ENCODE measurements at regions not wholly inside any gene's neighbourhood (a gene's known extent, or its start where the extent isn't known, plus 50 kb on each side); places are given as distances from the start of the nearest gene placed in this dataset.

DNA sequence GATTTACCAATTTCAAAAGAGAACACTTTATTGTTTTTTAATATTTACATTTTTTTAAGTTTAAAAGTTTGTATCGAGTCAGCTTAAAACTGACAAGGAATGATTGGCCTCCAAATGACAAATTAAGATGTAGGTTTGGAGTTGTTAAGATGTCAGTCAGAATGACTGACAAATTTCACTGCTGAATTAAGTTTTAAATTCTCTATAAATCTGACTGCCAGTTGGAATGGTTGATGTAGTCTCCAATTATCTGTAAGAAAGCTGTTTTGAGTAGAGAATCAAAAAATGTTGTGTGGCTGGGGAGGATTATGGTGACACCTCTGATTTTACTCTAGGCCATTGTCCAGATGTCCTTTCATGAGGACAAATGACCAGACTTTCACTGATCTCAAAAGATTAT lies 165.3 kb upstream of the CDH20 start:
- no peak for DNase-seq (ENCODE audit: low spot score)

GRCh38 chr18:61169386-61169785 lies 163.8 kb upstream of the CDH20 start:
- DNase-seq (ENCODE audit: low spot score) = no peak

DNA sequence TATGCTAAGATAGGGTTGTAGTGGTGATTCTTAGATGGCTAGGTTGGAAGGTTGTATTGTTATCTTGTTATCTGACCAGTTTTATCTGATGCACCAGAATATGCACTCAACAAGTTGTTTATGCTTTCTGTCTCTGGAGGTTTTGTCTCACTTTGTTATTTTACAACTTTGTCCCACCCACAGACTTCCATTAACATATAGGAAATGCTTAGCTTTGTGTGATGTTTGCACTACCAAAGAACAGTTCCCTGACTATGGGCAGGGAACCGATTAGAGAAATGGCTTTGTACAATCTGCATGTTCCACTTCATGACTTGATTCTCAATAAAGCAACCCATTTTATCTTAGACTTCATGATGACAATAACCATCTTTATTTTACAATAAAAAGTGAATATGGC lies 160.6 kb upstream of the CDH20 start:
- DNase-seq (ENCODE audit: low spot score) = no peak

GRCh38 chr18:61173554-61173953 lies 159.7 kb upstream of the CDH20 start:
- no peak for DNase-seq (ENCODE audit: low spot score)

DNA sequence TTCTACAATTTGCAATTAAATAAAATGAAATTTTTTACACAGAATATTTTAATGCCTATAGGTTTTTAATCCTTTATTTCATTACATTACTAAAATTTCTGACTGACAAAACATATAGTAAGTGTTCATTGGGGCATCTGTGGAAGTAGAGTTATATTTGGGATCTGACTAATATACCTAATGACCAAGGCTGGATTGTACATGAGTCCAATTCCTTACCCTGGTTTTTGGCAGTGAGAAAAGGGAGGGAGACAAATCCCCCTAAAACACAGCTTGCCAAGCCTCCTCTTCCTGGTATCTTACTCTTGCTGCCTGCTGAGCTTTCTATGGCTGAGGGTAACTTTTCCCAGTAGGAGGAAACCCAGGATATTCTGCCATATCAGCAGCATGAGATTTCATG lies 149.4 kb upstream of the CDH20 start:
- no peak for DNase-seq (ENCODE audit: low spot score)

DNA sequence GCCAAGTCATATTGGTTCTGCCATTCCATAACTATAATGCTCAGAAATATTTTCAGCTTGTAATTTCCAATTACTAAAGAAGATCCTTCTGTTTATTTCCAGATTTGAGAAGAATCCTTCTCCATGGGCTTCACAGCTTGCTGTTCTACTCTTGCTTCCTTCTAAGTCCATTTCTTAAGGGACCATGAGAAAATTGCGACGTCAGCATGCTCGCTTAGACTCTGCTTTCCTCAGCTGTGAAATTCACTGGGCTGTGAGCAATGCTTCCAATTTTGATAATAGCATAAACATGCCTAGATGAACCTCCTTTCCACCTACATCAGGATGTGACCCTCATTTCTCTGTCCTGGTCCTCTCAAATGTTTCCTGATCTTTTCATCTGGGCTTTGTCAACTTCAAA lies 145.3 kb upstream of the CDH20 start:
- no peak for DNase-seq (ENCODE audit: low spot score)

- no peak for DNase-seq (ENCODE audit: low spot score)
These were observed 143.9 kb upstream of the CDH20 start for GRCh38 chr18:61189376-61189775.

DNA sequence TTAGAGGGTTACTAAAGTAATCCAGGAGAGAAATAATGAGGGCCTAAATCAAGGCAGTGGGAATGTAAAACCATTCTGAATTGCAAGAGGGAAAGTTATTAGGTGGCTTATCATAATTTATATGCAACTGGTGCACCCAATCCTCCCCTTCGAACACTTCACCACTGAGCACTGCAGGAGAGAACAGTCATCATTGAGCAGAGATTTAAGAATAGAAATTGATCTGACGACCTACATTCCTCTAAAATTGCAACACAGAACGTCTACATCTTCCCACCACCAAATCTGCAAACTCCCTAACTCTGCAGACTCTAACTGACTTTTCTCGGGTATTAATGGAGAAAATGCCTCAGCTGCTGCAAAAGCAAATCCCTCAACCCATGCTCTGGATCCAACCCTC lies 138.5 kb upstream of the CDH20 start:
- DNase-seq (ENCODE audit: low spot score) = no peak

DNA sequence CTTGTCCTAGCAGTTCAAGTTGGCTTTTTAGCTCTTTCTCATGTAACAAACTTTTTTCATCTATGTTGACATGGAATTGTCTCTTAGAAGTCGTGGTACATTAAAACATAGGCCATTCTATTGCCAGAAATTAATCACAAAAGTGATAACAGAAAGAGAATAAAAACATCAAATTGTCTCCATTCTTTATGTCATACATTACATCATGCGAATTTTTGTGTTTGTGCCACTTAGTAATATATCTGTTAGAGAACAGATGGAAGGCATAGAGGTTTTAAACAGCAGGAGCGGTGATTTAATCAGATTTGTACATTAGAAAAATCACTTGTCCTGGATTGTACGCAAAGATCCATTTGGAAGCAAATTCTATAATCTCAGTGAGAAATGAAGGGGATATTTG lies 136.5 kb upstream of the CDH20 start:
- no peak for DNase-seq (ENCODE audit: low spot score)

DNA sequence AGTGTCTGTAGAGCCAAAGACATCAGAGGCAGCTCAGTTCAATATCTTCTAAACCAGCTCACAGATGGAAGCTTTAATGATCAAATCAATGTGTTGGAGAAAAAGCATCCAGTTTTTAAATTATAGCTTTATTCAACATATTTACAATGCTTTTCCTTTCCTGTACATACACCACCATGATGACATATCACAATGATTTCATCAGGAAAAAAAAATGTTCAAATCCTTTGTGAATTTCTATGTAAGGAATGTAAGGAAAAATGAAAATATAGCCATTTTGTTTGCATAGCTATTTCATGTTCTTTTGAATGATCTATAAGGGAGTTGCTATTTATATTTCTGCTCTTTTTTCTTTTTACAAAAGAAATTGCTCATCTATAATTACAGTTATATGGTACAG lies 134.7 kb upstream of the CDH20 start:
- no peak for DNase-seq (ENCODE audit: low spot score)

DNA sequence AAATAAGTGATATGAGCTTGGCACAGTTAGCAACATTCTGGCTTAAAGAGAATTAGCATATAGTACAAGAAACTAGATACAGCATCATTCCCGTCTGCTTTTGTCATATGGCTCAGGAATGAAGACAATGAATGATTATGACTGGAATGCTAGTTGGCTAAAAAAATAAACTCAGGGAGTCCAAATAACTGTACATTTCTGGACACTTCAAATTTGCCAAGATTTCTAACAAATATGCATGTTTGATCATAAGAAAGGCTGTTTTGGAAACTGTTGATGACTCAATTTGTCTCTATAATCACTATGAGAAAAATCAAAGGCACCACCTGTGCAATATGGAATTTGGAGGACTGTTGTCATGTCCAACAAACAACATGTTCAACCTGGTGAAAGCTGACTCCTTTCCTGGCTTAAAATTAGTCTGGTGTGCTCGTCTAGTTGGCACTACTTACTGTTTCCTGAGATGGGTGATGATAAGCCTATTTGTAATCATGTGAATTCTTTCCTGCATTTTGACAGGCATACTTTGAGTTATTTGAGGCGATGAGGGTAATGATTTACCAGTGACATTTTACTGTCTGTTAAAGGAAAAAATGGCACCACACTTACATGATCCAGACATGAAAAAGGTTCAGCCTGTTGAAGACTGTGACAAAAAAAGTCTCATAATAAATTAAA lies 133.9 kb upstream of the CDH20 start:
- DNase-seq (ENCODE audit: low spot score) = no peak

- no peak for DNase-seq (ENCODE audit: low spot score)
These were observed 131.7 kb upstream of the CDH20 start for GRCh38 chr18:61201511-61201910.

- DNase-seq (ENCODE audit: low spot score) = no peak
These were observed 130.1 kb upstream of the CDH20 start for GRCh38 chr18:61203151-61203550.

DNA sequence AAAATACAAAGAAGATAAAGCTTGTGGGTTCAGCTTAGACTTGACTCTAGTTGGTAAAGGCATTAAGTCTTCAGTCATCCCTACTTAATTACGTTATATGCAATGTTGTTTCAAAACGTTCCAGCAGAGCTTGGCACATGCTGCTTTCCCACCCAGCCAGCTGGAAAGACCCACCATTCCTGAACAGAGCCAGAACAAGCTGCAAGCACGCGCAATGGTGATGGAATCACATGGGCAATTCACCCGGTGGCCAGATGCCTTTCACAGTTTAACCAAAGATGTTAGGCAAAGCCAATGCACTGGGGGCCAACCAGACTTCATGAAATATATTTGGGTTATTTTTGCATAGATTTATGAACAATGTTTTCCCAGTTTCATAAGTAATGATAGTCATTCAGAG lies 123.4 kb upstream of the CDH20 start:
- no peak for DNase-seq (ENCODE audit: low spot score)

- no peak for DNase-seq (ENCODE audit: low spot score)
These were observed 117.2 kb upstream of the CDH20 start for GRCh38 chr18:61216051-61216450.

GRCh38 chr18:61222206-61222605 lies 111.0 kb upstream of the CDH20 start:
- DNase-seq (ENCODE audit: low spot score) = no peak

DNA sequence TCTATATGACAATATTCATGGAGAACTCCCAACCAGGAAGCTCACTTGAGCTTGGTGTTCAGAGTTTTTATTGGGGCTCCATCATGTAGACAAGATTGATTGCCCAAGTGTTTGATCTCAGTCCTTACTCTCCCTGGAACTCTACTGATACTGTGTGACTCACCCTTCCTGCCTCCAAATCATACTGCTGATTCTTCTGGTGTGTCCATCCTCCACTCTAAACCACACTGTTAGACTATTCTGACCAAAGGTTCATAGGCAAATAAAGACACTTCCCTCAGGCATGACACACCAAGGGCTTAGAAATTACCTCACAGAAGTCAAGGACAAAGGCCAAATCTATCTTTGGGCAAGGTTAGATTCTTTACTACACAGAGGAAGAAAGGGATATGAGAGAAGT lies 107.9 kb upstream of the CDH20 start:
- DNase-seq (ENCODE audit: low spot score) = no peak

DNA sequence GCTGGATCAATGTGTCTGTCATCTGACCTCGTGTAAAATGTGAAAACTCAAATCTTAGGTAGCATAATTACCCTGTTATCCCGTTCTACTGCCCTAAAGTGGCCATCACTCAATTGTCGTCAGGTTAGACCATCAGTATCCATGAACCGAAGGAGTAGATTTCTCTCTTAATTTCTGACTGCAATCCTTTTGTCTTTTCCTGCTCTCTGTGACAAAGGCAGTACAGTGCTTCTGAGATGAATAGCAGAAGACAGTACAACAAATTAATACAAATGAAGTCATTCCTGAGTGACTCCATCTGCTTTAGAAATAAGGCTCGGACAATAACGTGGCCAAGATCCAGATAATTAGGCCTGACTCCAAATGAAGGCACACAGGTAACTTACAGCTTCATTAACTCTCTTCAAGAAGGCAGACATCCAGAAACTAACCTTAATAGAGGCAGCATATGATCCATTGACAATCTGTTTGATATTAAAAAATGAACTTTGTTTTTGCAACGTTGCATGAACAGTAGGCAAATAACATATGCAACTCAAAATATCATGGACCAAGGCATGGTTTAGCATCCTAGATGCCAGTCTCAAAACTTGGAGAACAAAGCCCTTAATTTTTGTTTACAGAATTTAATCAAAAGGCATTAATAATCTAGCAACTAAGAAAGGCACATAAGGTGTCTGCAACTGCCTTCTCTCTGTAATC lies 96.7 kb upstream of the CDH20 start:
- no peak for DNase-seq (ENCODE audit: low spot score)

DNA sequence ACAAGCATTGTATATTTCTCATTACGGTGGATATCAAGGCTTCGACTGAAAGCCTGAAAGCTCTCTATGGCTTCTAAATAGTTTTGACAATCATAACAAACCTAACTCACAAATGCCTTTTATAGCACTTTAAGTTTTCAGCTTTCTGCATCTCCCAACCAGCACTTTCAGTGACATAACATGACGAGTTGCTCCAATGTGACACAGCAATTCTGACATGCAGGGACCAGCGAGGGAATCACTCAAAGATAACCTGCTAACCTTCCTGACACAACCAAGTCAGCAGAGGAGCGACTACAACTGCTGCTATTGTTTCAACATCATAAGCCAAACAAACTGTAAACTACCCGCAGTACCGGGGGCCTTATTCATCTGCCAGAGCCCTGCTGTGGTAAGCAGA lies 95.7 kb upstream of the CDH20 start:
- no peak for DNase-seq (ENCODE audit: low spot score)

GRCh38 chr18:61239051-61239450 lies 94.2 kb upstream of the CDH20 start:
- DNase-seq (ENCODE audit: low spot score) = no peak

DNA sequence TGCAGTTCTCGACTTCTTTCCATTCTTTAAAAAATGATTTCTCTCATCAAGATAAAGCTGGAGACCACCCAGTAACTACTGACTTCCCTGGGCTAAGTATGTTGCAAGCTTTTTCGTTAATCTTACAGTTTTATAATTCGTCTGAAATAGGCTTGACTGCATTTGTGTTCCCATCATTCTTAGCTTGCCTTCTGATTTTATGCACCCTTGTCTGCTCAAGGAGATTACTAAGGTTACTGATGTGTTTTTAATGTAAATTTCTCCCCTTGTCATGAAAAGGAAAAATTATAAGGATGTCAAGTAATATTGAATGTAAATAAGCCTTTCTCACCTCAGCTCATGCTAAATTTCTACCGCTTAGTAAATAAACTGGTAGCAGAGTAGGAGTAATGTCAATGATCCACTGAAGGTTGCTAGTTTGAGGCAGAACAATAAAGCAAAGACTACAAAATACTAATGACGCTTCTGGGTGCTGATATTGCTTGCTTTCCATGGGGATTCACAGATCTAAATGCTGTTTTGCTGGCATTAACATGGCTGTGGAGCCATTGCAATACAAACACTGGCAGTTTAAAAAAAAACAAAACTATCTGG lies 91.9 kb upstream of the CDH20 start:
- DNase-seq (ENCODE audit: low spot score) = no peak

- DNase-seq (ENCODE audit: low spot score) = no peak
These were observed 88.6 kb upstream of the CDH20 start for GRCh38 chr18:61244632-61245031.

GRCh38 chr18:61245276-61245675 lies 88.0 kb upstream of the CDH20 start:
- no peak for DNase-seq (ENCODE audit: low spot score)

DNA sequence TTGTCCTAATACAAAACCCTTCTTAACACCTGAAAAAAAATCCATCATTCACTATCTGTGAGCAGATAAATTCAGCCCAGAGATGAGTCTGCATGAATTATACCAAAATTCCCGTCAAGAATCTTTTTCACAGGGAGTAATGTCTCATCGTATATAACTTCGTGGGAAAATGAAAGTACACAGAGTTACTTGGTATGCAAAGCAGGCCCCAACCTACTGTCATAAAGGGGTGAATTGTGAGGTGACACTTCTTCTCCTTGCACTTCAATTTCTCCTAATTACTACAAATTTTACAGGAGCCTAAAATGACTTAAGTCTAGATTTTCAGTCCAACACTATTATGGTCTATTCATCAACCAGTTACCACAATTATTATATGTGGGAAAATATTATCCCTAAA lies 84.6 kb upstream of the CDH20 start:
- DNase-seq (ENCODE audit: low spot score) = no peak
